GM12878 (cell line): ENCODE measurements at regions not wholly inside any gene's neighbourhood (a gene's known extent, or its start where the extent isn't known, plus 50 kb on each side); places are given as distances from the start of the nearest gene placed in this dataset.

Experiments
- BMI1 ChIP-seq: fragments of 450-650 bp; IDR thresholded peaks from 2 replicates; pipeline ENCODE4 v1.6.1; 2016; ENCODE audit warnings: mild to moderate bottlenecking, moderate library complexity, borderline replicate concordance
- GATAD2B ChIP-seq: fragments of 450-650 bp; conservative IDR thresholded peaks from 2 replicates; pipeline ENCODE4 v1.6.1; 2017; ENCODE audit warnings: low read depth, mild to moderate bottlenecking, moderate library complexity
- IKZF2 ChIP-seq, 2 experiments: fragments of 450-650 bp; IDR thresholded peaks; 2 replicates each; pipeline ENCODE4 v1.6.1; 2017; ENCODE audit warnings: mild to moderate bottlenecking in 2 of 2, moderate library complexity in 2 of 2
- POLR2AphosphoS2 ChIP-seq: IDR thresholded peaks from 2 replicates; pipeline ENCODE4 v1.6.1; 2011; ENCODE audit warnings: low read depth, mild to moderate bottlenecking, low read length, improper control_type of control experiment, moderate library complexity
- RFX5 ChIP-seq: IDR thresholded peaks from 2 replicates; pipeline ENCODE4 v1.6.1; 2011; ENCODE audit warnings: low read depth, low read length, improper control_type of control experiment
- SRF ChIP-seq, 2 experiments: IDR thresholded peaks; 2 replicates each; pipeline ENCODE4 v1.6.1; 2011; ENCODE audit warnings: low read depth in 2 of 2, low read length in 2 of 2, mild to moderate bottlenecking in 1 of 2, moderate library complexity in 1 of 2
- YY1 ChIP-seq: IDR thresholded peaks from 2 replicates; pipeline ENCODE4 v1.6.1; 2011; ENCODE audit warnings: low read depth, mild to moderate bottlenecking, low read length
- ZNF207 ChIP-seq: fragments of 450-650 bp; IDR thresholded peaks from 2 replicates; pipeline ENCODE4 v1.6.1; 2014; ENCODE audit warnings: antibody characterized with exemption, mild to moderate bottlenecking, borderline replicate concordance
- TF ChIP-seq, protein P1 (sequence below): IDR thresholded peaks from 2 replicates; pipeline ENCODE4 v1.6.1; 2012; ENCODE audit warnings: improper control_type of control experiment, low read depth, low read length; ENCODE audit not compliant: insufficient replicate concordance
- TF ChIP-seq, protein P2 (sequence below): IDR thresholded peaks from 2 replicates; pipeline ENCODE4 v1.6.1; 2011; ENCODE audit warnings: borderline replicate concordance, low read depth, mild to moderate bottlenecking, moderate library complexity, low read length; ENCODE audit not compliant: insufficient read depth, poor library complexity, severe bottlenecking
- TF ChIP-seq, protein P3 (sequence below): fragments of 450-650 bp; IDR thresholded peaks from 2 replicates; pipeline ENCODE4 v1.6.1; 2016; ENCODE audit warnings: mild to moderate bottlenecking
- TF ChIP-seq, protein P4 (sequence below): IDR thresholded peaks from 2 replicates; pipeline ENCODE4 v1.6.1; 2012; ENCODE audit warnings: mild to moderate bottlenecking, low read depth, low read length
- TF ChIP-seq, protein P5 (sequence below): fragments of 450-650 bp; IDR thresholded peaks from 2 replicates; pipeline ENCODE4 v1.6.1; 2017; ENCODE audit warnings: mild to moderate bottlenecking, moderate library complexity

DNA sequence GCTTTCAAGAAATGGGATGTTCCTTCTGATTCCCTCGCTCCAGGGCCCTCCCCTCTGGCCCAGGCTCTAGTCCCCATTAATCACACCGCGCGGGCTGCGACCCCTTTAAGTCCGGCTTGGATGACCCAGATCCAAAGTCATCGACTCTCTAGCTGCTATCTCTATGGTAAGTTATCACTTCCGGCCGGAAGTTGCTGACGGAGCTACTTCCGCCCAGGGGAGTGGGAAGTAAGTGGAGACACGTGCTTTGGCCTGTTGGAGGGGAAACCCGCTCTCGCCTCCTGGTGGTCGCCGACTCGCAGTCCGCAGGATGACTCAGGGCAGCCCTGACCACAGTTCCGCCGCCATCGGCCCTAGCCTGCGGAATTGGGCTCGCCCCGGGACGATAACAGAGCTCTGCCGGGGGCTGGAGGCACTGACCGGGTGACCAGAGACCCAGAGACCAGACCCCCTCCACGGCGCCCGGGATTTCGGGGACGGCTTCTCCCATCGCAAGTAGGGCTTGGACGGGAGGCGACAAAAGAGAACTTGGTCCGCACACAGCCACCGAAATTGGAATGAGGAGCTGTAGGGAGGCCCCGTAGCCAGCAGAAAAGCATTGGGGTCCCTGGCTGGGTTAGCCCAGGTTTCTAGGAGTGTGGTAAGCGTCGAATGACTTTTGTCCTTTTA, 52.2 kb upstream of the SEC14L1 start (continued):
- TF ChIP-seq, protein P1, sequence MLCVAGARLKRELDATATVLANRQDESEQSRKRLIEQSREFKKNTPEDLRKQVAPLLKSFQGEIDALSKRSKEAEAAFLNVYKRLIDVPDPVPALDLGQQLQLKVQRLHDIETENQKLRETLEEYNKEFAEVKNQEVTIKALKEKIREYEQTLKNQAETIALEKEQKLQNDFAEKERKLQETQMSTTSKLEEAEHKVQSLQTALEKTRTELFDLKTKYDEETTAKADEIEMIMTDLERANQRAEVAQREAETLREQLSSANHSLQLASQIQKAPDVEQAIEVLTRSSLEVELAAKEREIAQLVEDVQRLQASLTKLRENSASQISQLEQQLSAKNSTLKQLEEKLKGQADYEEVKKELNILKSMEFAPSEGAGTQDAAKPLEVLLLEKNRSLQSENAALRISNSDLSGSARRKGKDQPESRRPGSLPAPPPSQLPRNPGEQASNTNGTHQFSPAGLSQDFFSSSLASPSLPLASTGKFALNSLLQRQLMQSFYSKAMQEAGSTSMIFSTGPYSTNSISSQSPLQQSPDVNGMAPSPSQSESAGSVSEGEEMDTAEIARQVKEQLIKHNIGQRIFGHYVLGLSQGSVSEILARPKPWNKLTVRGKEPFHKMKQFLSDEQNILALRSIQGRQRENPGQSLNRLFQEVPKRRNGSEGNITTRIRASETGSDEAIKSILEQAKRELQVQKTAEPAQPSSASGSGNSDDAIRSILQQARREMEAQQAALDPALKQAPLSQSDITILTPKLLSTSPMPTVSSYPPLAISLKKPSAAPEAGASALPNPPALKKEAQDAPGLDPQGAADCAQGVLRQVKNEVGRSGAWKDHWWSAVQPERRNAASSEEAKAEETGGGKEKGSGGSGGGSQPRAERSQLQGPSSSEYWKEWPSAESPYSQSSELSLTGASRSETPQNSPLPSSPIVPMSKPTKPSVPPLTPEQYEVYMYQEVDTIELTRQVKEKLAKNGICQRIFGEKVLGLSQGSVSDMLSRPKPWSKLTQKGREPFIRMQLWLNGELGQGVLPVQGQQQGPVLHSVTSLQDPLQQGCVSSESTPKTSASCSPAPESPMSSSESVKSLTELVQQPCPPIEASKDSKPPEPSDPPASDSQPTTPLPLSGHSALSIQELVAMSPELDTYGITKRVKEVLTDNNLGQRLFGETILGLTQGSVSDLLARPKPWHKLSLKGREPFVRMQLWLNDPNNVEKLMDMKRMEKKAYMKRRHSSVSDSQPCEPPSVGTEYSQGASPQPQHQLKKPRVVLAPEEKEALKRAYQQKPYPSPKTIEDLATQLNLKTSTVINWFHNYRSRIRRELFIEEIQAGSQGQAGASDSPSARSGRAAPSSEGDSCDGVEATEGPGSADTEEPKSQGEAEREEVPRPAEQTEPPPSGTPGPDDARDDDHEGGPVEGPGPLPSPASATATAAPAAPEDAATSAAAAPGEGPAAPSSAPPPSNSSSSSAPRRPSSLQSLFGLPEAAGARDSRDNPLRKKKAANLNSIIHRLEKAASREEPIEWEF, result no peak
- no peak for TF ChIP-seq BMI1
- TF ChIP-seq POLR2AphosphoS2, result 0 out of 2 replicates have a peak, but pooled peaks have one; percentile 70
- peak; percentile 30 to 47; a peak in 3 of 4 replicates for TF ChIP-seq IKZF2 (IDR thresholded peaks at IDR 0.05)
- TF ChIP-seq, protein P2, sequence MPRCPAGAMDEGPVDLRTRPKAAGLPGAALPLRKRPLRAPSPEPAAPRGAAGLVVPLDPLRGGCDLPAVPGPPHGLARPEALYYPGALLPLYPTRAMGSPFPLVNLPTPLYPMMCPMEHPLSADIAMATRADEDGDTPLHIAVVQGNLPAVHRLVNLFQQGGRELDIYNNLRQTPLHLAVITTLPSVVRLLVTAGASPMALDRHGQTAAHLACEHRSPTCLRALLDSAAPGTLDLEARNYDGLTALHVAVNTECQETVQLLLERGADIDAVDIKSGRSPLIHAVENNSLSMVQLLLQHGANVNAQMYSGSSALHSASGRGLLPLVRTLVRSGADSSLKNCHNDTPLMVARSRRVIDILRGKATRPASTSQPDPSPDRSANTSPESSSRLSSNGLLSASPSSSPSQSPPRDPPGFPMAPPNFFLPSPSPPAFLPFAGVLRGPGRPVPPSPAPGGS, result peak; percentile 38
- TF ChIP-seq YY1, result peak; percentile 91
- TF ChIP-seq RFX5, result no peak
- peak; percentile 68 for TF ChIP-seq GATAD2B
- no peak for TF ChIP-seq SRF (IDR thresholded peaks at IDR 0.05; ENCODE audit: low read depth in 2 of 2, low read length in 2 of 2)
- no peak for TF ChIP-seq ZNF207
- TF ChIP-seq, protein P3, sequence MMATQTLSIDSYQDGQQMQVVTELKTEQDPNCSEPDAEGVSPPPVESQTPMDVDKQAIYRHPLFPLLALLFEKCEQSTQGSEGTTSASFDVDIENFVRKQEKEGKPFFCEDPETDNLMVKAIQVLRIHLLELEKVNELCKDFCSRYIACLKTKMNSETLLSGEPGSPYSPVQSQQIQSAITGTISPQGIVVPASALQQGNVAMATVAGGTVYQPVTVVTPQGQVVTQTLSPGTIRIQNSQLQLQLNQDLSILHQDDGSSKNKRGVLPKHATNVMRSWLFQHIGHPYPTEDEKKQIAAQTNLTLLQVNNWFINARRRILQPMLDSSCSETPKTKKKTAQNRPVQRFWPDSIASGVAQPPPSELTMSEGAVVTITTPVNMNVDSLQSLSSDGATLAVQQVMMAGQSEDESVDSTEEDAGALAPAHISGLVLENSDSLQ, result peak; percentile 58
- TF ChIP-seq, protein P4, sequence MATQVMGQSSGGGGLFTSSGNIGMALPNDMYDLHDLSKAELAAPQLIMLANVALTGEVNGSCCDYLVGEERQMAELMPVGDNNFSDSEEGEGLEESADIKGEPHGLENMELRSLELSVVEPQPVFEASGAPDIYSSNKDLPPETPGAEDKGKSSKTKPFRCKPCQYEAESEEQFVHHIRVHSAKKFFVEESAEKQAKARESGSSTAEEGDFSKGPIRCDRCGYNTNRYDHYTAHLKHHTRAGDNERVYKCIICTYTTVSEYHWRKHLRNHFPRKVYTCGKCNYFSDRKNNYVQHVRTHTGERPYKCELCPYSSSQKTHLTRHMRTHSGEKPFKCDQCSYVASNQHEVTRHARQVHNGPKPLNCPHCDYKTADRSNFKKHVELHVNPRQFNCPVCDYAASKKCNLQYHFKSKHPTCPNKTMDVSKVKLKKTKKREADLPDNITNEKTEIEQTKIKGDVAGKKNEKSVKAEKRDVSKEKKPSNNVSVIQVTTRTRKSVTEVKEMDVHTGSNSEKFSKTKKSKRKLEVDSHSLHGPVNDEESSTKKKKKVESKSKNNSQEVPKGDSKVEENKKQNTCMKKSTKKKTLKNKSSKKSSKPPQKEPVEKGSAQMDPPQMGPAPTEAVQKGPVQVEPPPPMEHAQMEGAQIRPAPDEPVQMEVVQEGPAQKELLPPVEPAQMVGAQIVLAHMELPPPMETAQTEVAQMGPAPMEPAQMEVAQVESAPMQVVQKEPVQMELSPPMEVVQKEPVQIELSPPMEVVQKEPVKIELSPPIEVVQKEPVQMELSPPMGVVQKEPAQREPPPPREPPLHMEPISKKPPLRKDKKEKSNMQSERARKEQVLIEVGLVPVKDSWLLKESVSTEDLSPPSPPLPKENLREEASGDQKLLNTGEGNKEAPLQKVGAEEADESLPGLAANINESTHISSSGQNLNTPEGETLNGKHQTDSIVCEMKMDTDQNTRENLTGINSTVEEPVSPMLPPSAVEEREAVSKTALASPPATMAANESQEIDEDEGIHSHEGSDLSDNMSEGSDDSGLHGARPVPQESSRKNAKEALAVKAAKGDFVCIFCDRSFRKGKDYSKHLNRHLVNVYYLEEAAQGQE, result no peak
- TF ChIP-seq, protein P5, sequence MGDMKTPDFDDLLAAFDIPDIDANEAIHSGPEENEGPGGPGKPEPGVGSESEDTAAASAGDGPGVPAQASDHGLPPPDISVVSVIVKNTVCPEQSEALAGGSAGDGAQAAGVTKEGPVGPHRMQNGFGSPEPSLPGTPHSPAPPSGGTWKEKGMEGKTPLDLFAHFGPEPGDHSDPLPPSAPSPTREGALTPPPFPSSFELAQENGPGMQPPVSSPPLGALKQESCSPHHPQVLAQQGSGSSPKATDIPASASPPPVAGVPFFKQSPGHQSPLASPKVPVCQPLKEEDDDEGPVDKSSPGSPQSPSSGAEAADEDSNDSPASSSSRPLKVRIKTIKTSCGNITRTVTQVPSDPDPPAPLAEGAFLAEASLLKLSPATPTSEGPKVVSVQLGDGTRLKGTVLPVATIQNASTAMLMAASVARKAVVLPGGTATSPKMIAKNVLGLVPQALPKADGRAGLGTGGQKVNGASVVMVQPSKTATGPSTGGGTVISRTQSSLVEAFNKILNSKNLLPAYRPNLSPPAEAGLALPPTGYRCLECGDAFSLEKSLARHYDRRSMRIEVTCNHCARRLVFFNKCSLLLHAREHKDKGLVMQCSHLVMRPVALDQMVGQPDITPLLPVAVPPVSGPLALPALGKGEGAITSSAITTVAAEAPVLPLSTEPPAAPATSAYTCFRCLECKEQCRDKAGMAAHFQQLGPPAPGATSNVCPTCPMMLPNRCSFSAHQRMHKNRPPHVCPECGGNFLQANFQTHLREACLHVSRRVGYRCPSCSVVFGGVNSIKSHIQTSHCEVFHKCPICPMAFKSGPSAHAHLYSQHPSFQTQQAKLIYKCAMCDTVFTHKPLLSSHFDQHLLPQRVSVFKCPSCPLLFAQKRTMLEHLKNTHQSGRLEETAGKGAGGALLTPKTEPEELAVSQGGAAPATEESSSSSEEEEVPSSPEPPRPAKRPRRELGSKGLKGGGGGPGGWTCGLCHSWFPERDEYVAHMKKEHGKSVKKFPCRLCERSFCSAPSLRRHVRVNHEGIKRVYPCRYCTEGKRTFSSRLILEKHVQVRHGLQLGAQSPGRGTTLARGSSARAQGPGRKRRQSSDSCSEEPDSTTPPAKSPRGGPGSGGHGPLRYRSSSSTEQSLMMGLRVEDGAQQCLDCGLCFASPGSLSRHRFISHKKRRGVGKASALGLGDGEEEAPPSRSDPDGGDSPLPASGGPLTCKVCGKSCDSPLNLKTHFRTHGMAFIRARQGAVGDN, result peak; percentile 83
